K562 (cell line): ENCODE measurements at regions not wholly inside any gene's neighbourhood (a gene's known extent, or its start where the extent isn't known, plus 50 kb on each side); places are given as distances from the start of the nearest gene placed in this dataset.

Source experiments
- ATAC-seq: fragments of 200-7000 bp; cut with Tn5 transposase; 3 replicates; pipeline ENCODE4 v1.9.1; 2020; ENCODE audit warnings: moderate library complexity
- BruUV-seq: library from RNA; stranded (reverse); fragments of 400-500 nt; replicated peaks from 2 replicates; lab custom pipeline; 2021; lab: Mats Ljungman, UMichigan
- CTCF ChIA-PET: fragments of 300-600 bp; formaldehyde crosslinking; extraction: SDS; loops from one replicate; lab custom pipeline; 2021; ENCODE audit warnings: low intra/inter-chr PET ratio; lab: Yijun Ruan, JAX
- POLR2A ChIA-PET: fragments of 300-600, 350-650 bp; sonication (Branson Sonifier 250); formaldehyde crosslinking; extraction: SDS; loops from one replicate; lab custom pipeline; 2021; ENCODE audit warnings: antibody characterized with exemption, inconsistent platforms; lab: Yijun Ruan, JAX
- DNase-seq, 4 experiments: peaks; one replicate each; pipeline versions ENCODE4 v3.0.0 to v3.0.0-alpha.2; 2011 to 2018; ENCODE audit warnings: low spot score in 3 of 4, mixed read lengths in 3 of 4; ENCODE audit errors: extremely low read depth in 1 of 4
- FAIRE-seq: peaks from 2 replicates; lab custom pipeline; 2011; peaks lifted over from hg19 to GRCh38; lab: Jason Lieb, UNC
- H2AFZ ChIP-seq: 2 replicates; pipeline ENCODE4 v1.6.0; 2011; ENCODE audit warnings: low read depth, low read length, control low read depth, inconsistent platforms
- H3K27ac ChIP-seq: fragments of 200-600 bp; 3 replicates; pipeline ENCODE4 v1.8.0; 2011; ENCODE audit warnings: low read depth, mild to moderate bottlenecking, control low read depth, inconsistent platforms, low read length, moderate library complexity, mixed read lengths; ENCODE audit errors: extremely low read depth
- H3K27me3 ChIP-seq, 2 experiments: fragments of 300-600 bp in 1 of 2; 2 replicates in 1 of 2; 3 replicates in 1 of 2; pipeline versions ENCODE4 v1.6.0 to v1.8.0; 2011; ENCODE audit warnings: inconsistent platforms in 2 of 2, low read length in 2 of 2, mild to moderate bottlenecking in 1 of 2, mixed read lengths in 1 of 2, moderate library complexity in 1 of 2; ENCODE audit not compliant: control insufficient read depth in 2 of 2, insufficient read depth in 2 of 2
- H3K36me3 ChIP-seq: fragments of 300-600 bp; 3 replicates; pipeline ENCODE4 v1.8.0; 2011; ENCODE audit warnings: mild to moderate bottlenecking, low read length, inconsistent platforms; ENCODE audit not compliant: control insufficient read depth, insufficient read depth
- H3K4me1 ChIP-seq, 2 experiments: fragments of 200-600 bp in 1 of 2; replicated peaks in 1 of 2; 2 replicates in 1 of 2; 3 replicates in 1 of 2; pipeline versions ENCODE4 v1.5.1 to v1.8.0; 2011; ENCODE audit warnings: inconsistent platforms in 2 of 2, low read length in 2 of 2, mild to moderate bottlenecking in 1 of 2, mixed read lengths in 1 of 2, moderate library complexity in 1 of 2; ENCODE audit not compliant: control insufficient read depth in 2 of 2, insufficient read depth in 2 of 2
- H3K4me2 ChIP-seq: 2 replicates; pipeline ENCODE4 v1.6.1; 2011; ENCODE audit warnings: low read length, control low read depth, inconsistent platforms, mixed read lengths; ENCODE audit not compliant: insufficient read depth
- H3K4me3 ChIP-seq: fragments of 200-600 bp; sonication (generic), shearing (Covaris generic); 2 replicates; pipeline ENCODE4 v1.5.1; 2016; ENCODE audit warnings: control low read depth, inconsistent platforms
- H3K79me2 ChIP-seq: fragments of 200-600 bp; 3 replicates; pipeline ENCODE4 v1.8.0; 2011; ENCODE audit warnings: low read length, inconsistent platforms; ENCODE audit not compliant: control insufficient read depth, insufficient read depth
- H3K9ac ChIP-seq, 2 experiments: 2 replicates each; pipeline versions ENCODE4 v1.6.0 to v1.6.1; 2011; ENCODE audit warnings: low read depth in 2 of 2, low read length in 2 of 2, control low read depth in 1 of 2, inconsistent platforms in 1 of 2, mild to moderate bottlenecking in 1 of 2, mixed read lengths in 1 of 2; ENCODE audit not compliant: insufficient read depth in 1 of 2
- H3K9me1 ChIP-seq: one replicate; pipeline ENCODE4 v1.6.0; 2011; ENCODE audit warnings: inconsistent platforms, mild to moderate bottlenecking, low read length, moderate library complexity; ENCODE audit not compliant: control insufficient read depth, insufficient read depth
- H3K9me3 ChIP-seq: replicated peaks from 2 replicates; pipeline ENCODE4 v1.5.1; 2011; ENCODE audit warnings: low read depth, low read length, inconsistent platforms; ENCODE audit not compliant: control insufficient read depth, insufficient read depth
- H4K20me1 ChIP-seq: replicated peaks from 2 replicates; pipeline ENCODE4 v1.6.1; 2011; ENCODE audit warnings: low read length, inconsistent platforms, mixed read lengths; ENCODE audit not compliant: control insufficient read depth, insufficient read depth
- GATAD2B ChIP-seq: fragments of 450-650 bp; IDR thresholded peaks from 2 replicates; pipeline ENCODE4 v1.6.1; 2017; ENCODE audit warnings: mild to moderate bottlenecking, borderline replicate concordance
- NR2C1 ChIP-seq, 2 experiments: fragments of 450-650 bp; IDR thresholded peaks; 2 replicates each; pipeline ENCODE4 v1.6.1; 2017; ENCODE audit warnings: mild to moderate bottlenecking in 2 of 2, antibody characterized with exemption in 1 of 2, inconsistent platforms in 1 of 2, missing compliant biosample characterization in 1 of 2, missing genetic modification characterization in 1 of 2
- PCBP2 ChIP-seq: fragments of 200-400 bp; formaldehyde crosslinking; IDR thresholded peaks from 2 replicates; pipeline ENCODE4 v1.6.1; 2018; ENCODE audit warnings: low read length, low read depth, mild to moderate bottlenecking, moderate library complexity; ENCODE audit not compliant: poor library complexity, severe bottlenecking
- STAT5B ChIP-seq: fragments of 250-450 bp; sonication (Bioruptor Pico); IDR thresholded peaks from 2 replicates; pipeline ENCODE4 v1.8.0; 2021; ENCODE audit warnings: mild to moderate bottlenecking, inconsistent platforms
- THAP7 ChIP-seq: fragments of 250-450 bp; sonication (Bioruptor Pico); IDR thresholded peaks from 2 replicates; pipeline ENCODE4 v1.5.0; 2021
- ZNF384 ChIP-seq: IDR thresholded peaks from 2 replicates; pipeline ENCODE4 v1.6.1; 2012; ENCODE audit warnings: low read depth, low read length, improper control_type of control experiment
- ZNF408 ChIP-seq: fragments of 250-450 bp; sonication (Bioruptor Pico); IDR thresholded peaks from 2 replicates; pipeline ENCODE4 v1.4.0; 2020; ENCODE audit warnings: low read depth, mild to moderate bottlenecking, moderate library complexity
- ZNF586 ChIP-seq: fragments of 450-650 bp; formaldehyde crosslinking; conservative IDR thresholded peaks from 2 replicates; pipeline ENCODE4 v1.4.0; 2020; ENCODE audit warnings: mild to moderate bottlenecking, moderate library complexity
- ZNF644 ChIP-seq: fragments of 200-800 bp; sonication (Bioruptor generic); IDR thresholded peaks from 2 replicates; pipeline ENCODE4 v1.6.1; 2016; ENCODE audit warnings: low read depth, missing genetic modification characterization, missing compliant biosample characterization
- WGBS: fragments of 100-300 bp; shearing (Covaris generic); methylation state at CpG from one replicate; pipeline ENCODE4 v1.1.6; 2016; ENCODE audit warnings: low coverage, mixed read lengths; ENCODE audit not compliant: insufficient coverage; ENCODE audit errors: missing lambda C conversion rate; 5-methylcytosine and 5-hydroxymethylcytosine counted together
- in situ Hi-C: fragments of 300-500 bp; cut with MboI; formaldehyde crosslinking; loops from 4 replicates; pipeline ENCODE4 v1.15.0; 2018; ENCODE audit warnings: inconsistent platforms, mixed read lengths
- intact Hi-C: fragments of 100-400 bp; cut with micrococcal nuclease; formaldehyde crosslinking; loops from 2 replicates; pipeline ENCODE4 v1.14.2; 2022
- TF ChIP-seq, protein P1 (sequence below): fragments of 250-450 bp; sonication (Bioruptor Pico); IDR thresholded peaks from 2 replicates; pipeline ENCODE4 v1.5.1; 2021; ENCODE audit warnings: mild to moderate bottlenecking
- TF ChIP-seq, protein P2 (sequence below): fragments of 450-650 bp; IDR thresholded peaks from one replicate; pipeline ENCODE4 v1.6.1; 2018; ENCODE audit warnings: mild to moderate bottlenecking, moderate library complexity; ENCODE audit not compliant: partially characterized antibody
- TF ChIP-seq, protein P3 (sequence below): sonication (generic); formaldehyde crosslinking; IDR thresholded peaks from 2 replicates; pipeline ENCODE4 v1.8.0; 2022; ENCODE audit warnings: mild to moderate bottlenecking, missing genetic modification reagents

DNA sequence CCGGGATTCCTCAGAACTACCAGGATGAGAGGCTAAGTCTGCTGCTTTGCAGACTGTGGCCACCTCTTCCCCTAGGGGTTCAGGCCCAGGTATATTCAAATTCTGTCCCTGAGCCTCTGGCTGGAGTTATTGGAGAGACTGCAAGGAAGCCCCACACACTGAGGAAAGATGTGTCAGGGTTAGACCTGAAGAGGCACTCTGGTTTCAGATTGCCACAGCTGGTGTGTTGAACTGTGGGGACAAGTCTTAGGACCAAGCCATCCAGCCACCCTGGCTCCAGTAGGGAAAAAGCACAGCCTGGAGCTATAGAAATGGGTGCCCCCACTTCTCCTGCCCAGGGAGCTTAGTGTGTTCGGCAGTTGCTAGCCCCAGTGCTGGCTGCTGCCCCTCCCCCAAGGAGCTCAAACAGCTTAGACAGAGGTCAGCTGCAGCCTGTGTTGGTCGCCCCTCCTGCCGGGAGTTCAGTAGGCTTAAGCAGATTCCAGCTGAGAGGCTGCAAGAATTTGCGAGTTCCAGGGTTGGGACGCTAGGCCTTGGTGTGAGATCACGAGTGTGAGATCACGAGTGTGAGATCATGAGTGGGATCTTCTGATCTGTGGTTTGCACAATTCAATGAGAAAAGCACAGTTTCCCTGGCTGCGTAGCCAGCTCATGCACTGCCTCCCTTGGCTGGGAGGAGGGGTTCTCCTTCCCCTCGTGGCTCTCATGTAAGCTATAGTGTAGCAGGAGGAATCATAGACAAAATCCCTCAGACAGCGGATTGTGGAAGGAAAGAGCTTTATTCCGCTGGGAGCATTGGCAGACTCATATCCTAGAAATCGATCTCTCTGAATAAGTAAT lies 552.1 kb upstream of the CHORDC1 start:
- 2% methylated on average over 11 of the region's 13 CpGs for WGBS
- H3K27ac ChIP-seq, result no peak overlapping the region
- H3K4me1 ChIP-seq, result no peaks in the 10 kb centered on the region
- intact Hi-C loops, result no loop called here
- no peak overlapping the region for H3K9ac ChIP-seq
- no peaks in the 10 kb centered on the region for H3K9me3 ChIP-seq
- H3K36me3 ChIP-seq, result no peaks in the 10 kb centered on the region
- no peak overlapping the region for H3K4me2 ChIP-seq
- H3K4me3 ChIP-seq, result no peak overlapping the region
- FAIRE-seq, result no peak
- POLR2A ChIA-PET, result no interaction called here
- TF ChIP-seq ZNF384 (no peak), NR2C1 (IDR thresholded peaks at IDR 0.05) (no peak), NR2C1 (tag; IDR thresholded peaks at IDR 0.05) (no peak), PCBP2 (no peak), ZNF644 (tag) (no peak), STAT5B (no peak), GATAD2B (no peak), THAP7 (no peak), ZNF408 (CRISPR knock-in tag) (no peak), ZNF586 (CRISPR knock-in tag) (no peak)
- TF ChIP-seq, protein P1, sequence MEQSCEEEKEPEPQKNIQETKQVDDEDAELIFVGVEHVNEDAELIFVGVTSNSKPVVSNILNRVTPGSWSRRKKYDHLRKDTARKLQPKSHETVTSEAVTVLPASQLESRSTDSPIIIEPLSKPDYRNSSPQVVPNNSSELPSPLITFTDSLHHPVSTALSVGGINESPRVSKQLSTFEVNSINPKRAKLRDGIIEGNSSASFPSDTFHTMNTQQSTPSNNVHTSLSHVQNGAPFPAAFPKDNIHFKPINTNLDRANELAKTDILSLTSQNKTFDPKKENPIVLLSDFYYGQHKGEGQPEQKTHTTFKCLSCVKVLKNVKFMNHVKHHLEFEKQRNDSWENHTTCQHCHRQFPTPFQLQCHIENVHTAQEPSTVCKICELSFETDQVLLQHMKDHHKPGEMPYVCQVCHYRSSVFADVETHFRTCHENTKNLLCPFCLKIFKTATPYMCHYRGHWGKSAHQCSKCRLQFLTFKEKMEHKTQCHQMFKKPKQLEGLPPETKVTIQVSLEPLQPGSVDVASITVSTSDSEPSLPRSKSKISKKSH (CRISPR knock-in tag), result no peak
- TF ChIP-seq, protein P2, sequence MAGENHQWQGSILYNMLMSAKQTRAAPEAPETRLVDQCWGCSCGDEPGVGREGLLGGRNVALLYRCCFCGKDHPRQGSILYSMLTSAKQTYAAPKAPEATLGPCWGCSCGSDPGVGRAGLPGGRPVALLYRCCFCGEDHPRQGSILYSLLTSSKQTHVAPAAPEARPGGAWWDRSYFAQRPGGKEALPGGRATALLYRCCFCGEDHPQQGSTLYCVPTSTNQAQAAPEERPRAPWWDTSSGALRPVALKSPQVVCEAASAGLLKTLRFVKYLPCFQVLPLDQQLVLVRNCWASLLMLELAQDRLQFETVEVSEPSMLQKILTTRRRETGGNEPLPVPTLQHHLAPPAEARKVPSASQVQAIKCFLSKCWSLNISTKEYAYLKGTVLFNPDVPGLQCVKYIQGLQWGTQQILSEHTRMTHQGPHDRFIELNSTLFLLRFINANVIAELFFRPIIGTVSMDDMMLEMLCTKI, result no peak
- TF ChIP-seq, protein P3, sequence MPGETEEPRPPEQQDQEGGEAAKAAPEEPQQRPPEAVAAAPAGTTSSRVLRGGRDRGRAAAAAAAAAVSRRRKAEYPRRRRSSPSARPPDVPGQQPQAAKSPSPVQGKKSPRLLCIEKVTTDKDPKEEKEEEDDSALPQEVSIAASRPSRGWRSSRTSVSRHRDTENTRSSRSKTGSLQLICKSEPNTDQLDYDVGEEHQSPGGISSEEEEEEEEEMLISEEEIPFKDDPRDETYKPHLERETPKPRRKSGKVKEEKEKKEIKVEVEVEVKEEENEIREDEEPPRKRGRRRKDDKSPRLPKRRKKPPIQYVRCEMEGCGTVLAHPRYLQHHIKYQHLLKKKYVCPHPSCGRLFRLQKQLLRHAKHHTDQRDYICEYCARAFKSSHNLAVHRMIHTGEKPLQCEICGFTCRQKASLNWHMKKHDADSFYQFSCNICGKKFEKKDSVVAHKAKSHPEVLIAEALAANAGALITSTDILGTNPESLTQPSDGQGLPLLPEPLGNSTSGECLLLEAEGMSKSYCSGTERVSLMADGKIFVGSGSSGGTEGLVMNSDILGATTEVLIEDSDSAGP (CRISPR knock-in tag), result no peak
- TF ChIP-seq, all 486 proteins: peak for 0
- no TSS peak for BruUV-seq
- in situ Hi-C loops, result no loop called here
- no peaks in the 10 kb centered on the region for H3K9me1 ChIP-seq
- CTCF ChIA-PET, result no interaction called here
- H4K20me1 ChIP-seq, result no peaks in the 10 kb centered on the region
- DNase-seq (no peak), ATAC-seq (no peak)
- H3K27me3 ChIP-seq, result no peaks in the 10 kb centered on the region
- H3K79me2 ChIP-seq, result no peaks in the 10 kb centered on the region
- no peak overlapping the region for H2AFZ ChIP-seq
